ENCODE measurements at regions not wholly inside any gene's neighbourhood (a gene's known extent, or its start where the extent isn't known, plus 50 kb on each side); places are given as distances from the start of the nearest gene placed in this dataset.

GRCh38 chr7:115229401-115230105, 307.7 kb downstream of the MDFIC start:
- TF ChIP-seq, protein P1, sequence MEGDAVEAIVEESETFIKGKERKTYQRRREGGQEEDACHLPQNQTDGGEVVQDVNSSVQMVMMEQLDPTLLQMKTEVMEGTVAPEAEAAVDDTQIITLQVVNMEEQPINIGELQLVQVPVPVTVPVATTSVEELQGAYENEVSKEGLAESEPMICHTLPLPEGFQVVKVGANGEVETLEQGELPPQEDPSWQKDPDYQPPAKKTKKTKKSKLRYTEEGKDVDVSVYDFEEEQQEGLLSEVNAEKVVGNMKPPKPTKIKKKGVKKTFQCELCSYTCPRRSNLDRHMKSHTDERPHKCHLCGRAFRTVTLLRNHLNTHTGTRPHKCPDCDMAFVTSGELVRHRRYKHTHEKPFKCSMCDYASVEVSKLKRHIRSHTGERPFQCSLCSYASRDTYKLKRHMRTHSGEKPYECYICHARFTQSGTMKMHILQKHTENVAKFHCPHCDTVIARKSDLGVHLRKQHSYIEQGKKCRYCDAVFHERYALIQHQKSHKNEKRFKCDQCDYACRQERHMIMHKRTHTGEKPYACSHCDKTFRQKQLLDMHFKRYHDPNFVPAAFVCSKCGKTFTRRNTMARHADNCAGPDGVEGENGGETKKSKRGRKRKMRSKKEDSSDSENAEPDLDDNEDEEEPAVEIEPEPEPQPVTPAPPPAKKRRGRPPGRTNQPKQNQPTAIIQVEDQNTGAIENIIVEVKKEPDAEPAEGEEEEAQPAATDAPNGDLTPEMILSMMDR (conservative IDR thresholded peaks at IDR 0.05) = no peak
- no peak overlapping the region for H3K27ac ChIP-seq

DNA sequence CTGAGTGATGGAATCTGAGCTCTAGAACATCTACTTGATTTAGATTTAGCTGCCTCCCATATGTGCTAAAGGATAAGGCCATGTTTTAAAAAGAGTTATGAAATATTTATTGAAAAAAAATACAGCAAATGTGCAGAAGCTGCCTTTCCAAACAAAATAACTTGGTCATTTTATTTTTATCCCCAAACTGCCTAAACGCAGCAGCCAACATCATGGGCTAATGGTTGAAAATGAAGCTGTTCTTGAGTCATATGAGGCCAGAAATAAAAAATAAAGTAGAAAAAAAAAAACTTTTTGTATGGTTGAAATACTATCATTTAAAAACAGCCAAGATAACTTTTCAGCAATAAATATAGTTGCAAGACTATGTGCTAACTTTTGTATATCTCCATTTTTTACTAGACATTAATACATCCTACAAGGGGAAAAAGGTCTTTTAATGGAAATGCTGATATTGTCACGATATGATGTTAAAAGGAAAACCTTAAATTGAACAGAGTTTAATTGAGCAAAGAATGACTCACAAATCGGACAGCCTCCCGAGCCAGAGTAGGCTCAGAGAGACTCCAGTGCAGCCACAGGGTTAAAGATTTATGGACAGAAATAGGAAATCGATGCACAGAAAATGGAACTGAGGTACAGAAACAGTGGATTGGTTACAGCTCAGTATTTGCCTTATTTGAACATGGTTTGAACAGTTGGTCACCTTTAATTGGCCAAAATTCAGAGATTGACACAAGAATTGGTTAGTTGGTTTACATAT, 305.8 kb downstream of the MDFIC start:
- no peak overlapping the region for H3K27ac ChIP-seq
- TF ChIP-seq, protein P1 (conservative IDR thresholded peaks at IDR 0.05) = no peak

- TF ChIP-seq, protein P1 (conservative IDR thresholded peaks at IDR 0.05) = no peak
- no peak overlapping the region for H3K27ac ChIP-seq
These were observed 304.5 kb downstream of the MDFIC start for GRCh38 chr7:115226410-115226809.

DNA sequence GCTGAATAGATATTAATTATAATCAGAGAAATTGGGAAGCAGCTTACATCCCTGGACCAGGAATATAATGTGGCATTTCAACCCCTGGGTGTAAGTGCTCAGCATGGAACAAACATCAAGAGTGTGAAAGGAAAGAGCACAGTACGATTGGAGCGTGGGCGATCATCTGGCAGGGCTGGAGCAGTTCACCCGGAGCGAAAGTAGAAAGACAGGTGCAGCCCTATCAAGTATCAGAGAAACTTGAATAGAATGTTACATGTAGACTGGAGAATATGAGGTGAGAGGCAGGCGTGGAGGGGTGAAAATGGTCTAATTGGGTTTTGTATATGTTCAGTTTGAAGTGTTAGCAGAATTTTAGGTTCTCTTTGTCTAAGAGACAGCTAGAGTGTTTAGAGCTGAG, 303.0 kb downstream of the MDFIC start:
- TF ChIP-seq, protein P1 (conservative IDR thresholded peaks at IDR 0.05) = no peak
- no peak overlapping the region for H3K27ac ChIP-seq

DNA sequence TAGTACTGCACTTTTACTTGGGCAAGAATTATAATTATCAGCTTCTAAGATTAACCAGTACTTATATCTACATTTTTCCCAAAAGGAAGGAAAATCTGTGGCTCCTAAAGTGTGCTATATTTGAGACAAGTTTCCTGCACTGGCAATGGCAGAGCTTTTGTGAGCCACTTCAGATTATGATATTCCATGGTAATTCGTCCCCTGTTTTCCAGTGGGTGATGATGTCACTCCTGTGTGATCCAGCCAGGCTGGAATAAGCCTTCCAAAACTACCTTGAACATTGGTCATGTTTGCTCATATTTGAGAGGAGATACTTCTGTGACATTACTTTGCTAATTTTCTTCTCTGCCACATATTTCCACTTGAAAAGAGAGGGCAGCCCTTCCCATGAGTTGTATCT, 302.1 kb downstream of the MDFIC start:
- TF ChIP-seq, protein P1 (conservative IDR thresholded peaks at IDR 0.05) = no peak
- H3K27ac ChIP-seq = no peak overlapping the region

GRCh38 chr7:115221456-115221855, 299.6 kb downstream of the MDFIC start:
- H3K27ac ChIP-seq = no peak overlapping the region
- TF ChIP-seq, protein P1 (conservative IDR thresholded peaks at IDR 0.05) = no peak

DNA sequence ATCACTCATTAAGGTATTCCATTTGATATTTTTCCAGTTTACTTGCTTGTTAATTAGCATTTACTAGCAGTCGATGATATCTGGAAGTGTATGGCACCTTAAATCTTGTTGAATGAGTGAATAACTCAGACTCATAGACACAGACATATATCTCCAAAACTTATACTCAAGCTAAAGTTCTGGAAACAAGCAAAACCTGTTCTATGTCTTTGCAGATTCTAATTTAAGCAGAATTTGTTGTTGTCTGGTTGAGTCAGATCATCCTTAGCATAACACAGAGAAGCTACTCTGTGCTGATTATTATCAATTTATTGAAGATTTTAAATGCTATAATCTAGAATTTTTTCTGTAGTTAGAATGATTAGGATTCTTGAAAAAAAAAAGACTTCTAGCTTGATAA, 296.2 kb downstream of the MDFIC start:
- TF ChIP-seq, protein P1 (conservative IDR thresholded peaks at IDR 0.05) = no peak
- no peak overlapping the region for H3K27ac ChIP-seq

All from VCaP (cell line).